Mesendoderm (in vitro differentiated cells): ENCODE measurements at regions not wholly inside any gene's neighbourhood (a gene's known extent, or its start where the extent isn't known, plus 50 kb on each side); places are given as distances from the start of the nearest gene placed in this dataset.
"Not testable (repeated sequence)": the region's sequence is repeated elsewhere in the genome, so short reads cannot be mapped to it uniquely, and the experiment has no call there.

Source experiments
- DNase-seq: peaks from one replicate; pipeline ENCODE4 v3.0.0; 2013
- H2AK5ac ChIP-seq: 2 replicates; pipeline ENCODE4 v1.6.1; 2013; ENCODE audit warnings: low read length, inconsistent platforms
- H2BK120ac ChIP-seq: 2 replicates; pipeline ENCODE4 v1.6.1; 2013; ENCODE audit warnings: low read depth, mild to moderate bottlenecking, low read length, moderate library complexity, mixed read lengths
- H2BK15ac ChIP-seq: replicated peaks from 2 replicates; pipeline ENCODE4 v1.6.1; 2013; ENCODE audit warnings: low read depth, mild to moderate bottlenecking, moderate library complexity
- H2BK5ac ChIP-seq: 2 replicates; pipeline ENCODE4 v1.6.1; 2013; ENCODE audit warnings: low read length, inconsistent platforms
- H3K18ac ChIP-seq: 2 replicates; pipeline ENCODE4 v1.6.1; 2013; ENCODE audit warnings: mild to moderate bottlenecking, low read length, mixed read lengths
- H3K23ac ChIP-seq: one replicate; pipeline ENCODE4 v1.6.1; 2013; ENCODE audit warnings: low read length
- H3K27ac ChIP-seq: 2 replicates; pipeline ENCODE4 v1.5.1; 2013; ENCODE audit warnings: low read depth, mild to moderate bottlenecking, inconsistent platforms, low read length, moderate library complexity
- H3K27me3 ChIP-seq: 2 replicates; pipeline ENCODE4 v1.6.1; 2013; ENCODE audit warnings: low read length, control low read depth, mild to moderate bottlenecking, inconsistent platforms; ENCODE audit not compliant: insufficient read depth, poor library complexity
- H3K36me3 ChIP-seq: 2 replicates; pipeline ENCODE4 v1.6.1; 2013; ENCODE audit warnings: low read length, inconsistent platforms; ENCODE audit not compliant: control insufficient read depth, insufficient read depth
- H3K4ac ChIP-seq: one replicate; pipeline ENCODE4 v1.6.1; 2013; ENCODE audit warnings: low read depth, mild to moderate bottlenecking, low read length, moderate library complexity
- H3K4me1 ChIP-seq: 2 replicates; pipeline ENCODE4 v1.6.1; 2013; ENCODE audit warnings: low read depth, low read length, inconsistent platforms; ENCODE audit not compliant: control insufficient read depth
- H3K4me2 ChIP-seq: 2 replicates; pipeline ENCODE4 v1.6.1; 2013; ENCODE audit warnings: low read length
- H3K4me3 ChIP-seq: 2 replicates; pipeline ENCODE4 v1.5.1; 2013; ENCODE audit warnings: mild to moderate bottlenecking, low read length
- H3K56ac ChIP-seq: one replicate; pipeline ENCODE4 v1.6.1; 2013; ENCODE audit warnings: low read length
- H3K79me1 ChIP-seq: 2 replicates; pipeline ENCODE4 v1.6.1; 2013; ENCODE audit warnings: low read length, inconsistent platforms
- H3K79me2 ChIP-seq: 2 replicates; pipeline ENCODE4 v1.6.1; 2013; ENCODE audit warnings: mild to moderate bottlenecking, low read length; ENCODE audit not compliant: control insufficient read depth, insufficient read depth
- H3K9ac ChIP-seq: 2 replicates; pipeline ENCODE4 v1.6.1; 2013; ENCODE audit warnings: low read length, inconsistent platforms
- H4K5ac ChIP-seq: one replicate; pipeline ENCODE4 v1.6.1; 2013; ENCODE audit warnings: low read length
- H4K8ac ChIP-seq: one replicate; pipeline ENCODE4 v1.6.1; 2013; ENCODE audit warnings: low read depth, mild to moderate bottlenecking, control low read depth, low read length, moderate library complexity
- WGBS: extraction: QIAGEN DNeasy Blood & Tissue Kit; methylation state at CpG from one replicate; pipeline ENCODE4 v1.1.7; 2013; ENCODE audit warnings: low lambda C conversion rate, missing lambda C conversion rate; ENCODE audit not compliant: insufficient coverage; ENCODE audit errors: extremely low coverage; 5-methylcytosine and 5-hydroxymethylcytosine counted together

DNA sequence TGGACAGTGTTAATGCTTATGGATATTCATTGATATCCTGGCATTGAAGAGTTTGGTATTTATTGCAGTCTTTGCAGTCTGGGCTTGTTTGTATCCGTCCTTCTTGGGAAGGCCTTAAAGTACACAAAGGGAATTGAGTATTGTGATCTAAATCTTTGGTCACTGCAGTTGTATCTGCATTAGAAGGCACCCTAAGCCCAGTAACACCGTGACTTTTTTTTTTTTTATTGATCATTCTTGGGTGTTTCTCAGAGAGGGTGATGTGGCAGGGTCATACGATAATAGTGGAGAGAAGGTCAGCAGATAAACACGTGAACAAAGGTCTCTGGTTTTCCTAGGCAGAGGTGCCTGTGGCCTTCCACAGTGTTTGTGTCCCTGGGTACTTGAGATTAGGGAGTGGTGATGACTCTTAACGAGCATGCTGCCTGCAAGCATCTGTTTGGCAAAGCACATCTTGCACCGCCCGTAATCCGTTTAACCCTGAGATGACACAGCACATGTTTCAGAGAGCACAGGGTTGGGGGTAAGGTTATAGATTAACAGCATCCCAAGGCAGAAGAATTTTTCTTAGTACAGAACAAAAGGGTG, 258.0 kb downstream of the HAPSTR1 start:
- not testable (repeated sequence) for H4K8ac ChIP-seq, H3K23ac ChIP-seq, H2BK120ac ChIP-seq, H3K18ac ChIP-seq, H3K4me3 ChIP-seq, H4K5ac ChIP-seq, DNase-seq, H3K79me1 ChIP-seq, H3K4me2 ChIP-seq, H2BK15ac ChIP-seq, H2BK5ac ChIP-seq, H3K9ac ChIP-seq, H3K79me2 ChIP-seq, H3K36me3 ChIP-seq, H3K27ac ChIP-seq, H3K4ac ChIP-seq, H3K4me1 ChIP-seq, H2AK5ac ChIP-seq, H3K56ac ChIP-seq, H3K27me3 ChIP-seq
- no CpG with 5 or more reads among the region's 8 CpGs for WGBS

DNA sequence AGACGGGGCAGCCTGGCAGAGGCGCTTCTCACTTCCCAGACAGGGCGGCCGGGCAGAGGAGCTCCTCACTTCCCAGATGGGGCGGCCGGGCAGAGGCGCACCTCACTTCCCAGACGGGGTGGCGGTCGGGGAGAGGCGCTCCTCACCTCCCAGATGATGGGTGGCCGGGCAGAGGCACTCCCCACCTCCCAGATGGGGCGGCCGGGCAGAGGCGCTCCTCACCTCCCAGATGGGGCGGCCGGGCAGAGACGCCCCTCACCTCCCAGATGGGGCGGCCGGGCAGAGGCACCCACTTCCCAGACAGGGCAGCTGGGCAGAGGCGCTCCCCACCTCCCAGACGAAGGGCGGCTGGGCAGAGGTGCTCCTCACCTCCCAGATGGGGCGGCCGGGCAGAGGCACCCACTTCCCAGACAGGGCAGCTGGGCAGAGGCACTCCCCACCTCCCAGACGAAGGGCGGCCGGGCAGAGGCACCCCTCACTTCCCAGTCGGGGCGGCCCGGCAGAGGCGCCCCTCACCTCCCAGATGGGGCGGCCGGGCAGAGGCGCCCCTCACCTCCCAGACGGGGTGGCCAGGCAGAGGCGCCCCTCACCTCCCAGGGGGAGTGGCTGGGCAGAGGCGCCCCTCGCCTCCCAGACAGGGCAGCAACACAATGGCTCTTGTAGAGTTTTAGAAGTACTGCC, 258.8 kb downstream of the HAPSTR1 start:
- not testable (repeated sequence) for H2BK120ac ChIP-seq, H3K4me3 ChIP-seq, H3K18ac ChIP-seq, H2AK5ac ChIP-seq, H3K27ac ChIP-seq, H3K56ac ChIP-seq, H3K4ac ChIP-seq, H4K8ac ChIP-seq, H2BK15ac ChIP-seq, H3K23ac ChIP-seq, H3K27me3 ChIP-seq, H4K5ac ChIP-seq, H3K79me2 ChIP-seq, DNase-seq, H3K4me1 ChIP-seq, H3K4me2 ChIP-seq, H3K79me1 ChIP-seq, H3K36me3 ChIP-seq, H3K9ac ChIP-seq, H2BK5ac ChIP-seq
- WGBS, result no CpG with 5 or more reads among the region's 39 CpGs

DNA sequence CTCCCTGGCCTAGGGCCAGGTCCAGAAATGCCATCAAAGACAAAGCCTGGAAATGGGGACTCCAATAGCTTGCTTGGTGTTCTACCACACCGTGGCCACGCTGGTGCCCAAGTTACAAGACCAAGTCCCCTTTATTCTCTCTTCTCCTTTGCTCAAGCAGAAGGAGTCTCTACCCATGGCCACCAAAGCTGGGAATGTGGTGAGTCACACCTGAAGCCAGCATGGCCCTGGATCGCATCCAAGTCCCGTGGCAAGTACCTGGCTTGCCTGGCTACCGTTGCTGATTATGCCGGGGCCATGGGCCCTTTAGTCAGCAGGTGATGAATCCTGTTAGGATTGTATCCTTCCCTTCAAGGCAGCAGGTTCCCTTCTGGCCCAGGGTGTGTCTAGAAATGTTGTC, 260.0 kb downstream of the HAPSTR1 start:
- no peak overlapping the region for H2BK5ac ChIP-seq
- WGBS, result no CpG with 5 or more reads among the region's 6 CpGs

DNA sequence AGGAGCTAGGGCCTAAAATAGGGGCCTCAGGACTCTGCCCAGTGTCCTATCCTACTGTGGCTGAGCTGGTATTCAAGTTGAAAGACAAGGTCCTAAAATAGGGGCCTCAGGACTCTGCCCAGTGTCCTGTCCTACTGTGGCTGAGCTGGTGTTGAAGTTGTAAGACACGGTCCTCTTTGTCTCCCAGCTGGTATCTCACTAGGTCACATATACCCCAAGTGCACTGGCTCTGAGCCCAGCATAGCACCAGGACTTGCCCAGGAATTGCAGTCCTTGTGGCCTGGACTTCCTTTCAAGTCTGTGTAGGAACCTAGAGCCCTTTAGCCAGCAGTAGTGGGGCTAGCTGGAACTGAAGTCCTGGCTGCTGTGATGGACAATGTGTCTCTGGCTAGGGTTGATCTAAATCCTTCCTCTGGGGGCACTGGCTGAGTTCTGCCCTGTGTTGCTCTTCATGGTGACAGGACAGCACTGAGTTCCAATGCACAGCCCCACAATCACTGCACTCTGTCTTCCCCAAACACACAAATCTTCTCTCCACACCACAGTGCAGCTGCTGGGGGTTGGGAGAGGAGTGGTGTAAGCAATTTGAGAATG, 260.5 kb downstream of the HAPSTR1 start:
- no peak overlapping the region for H3K56ac ChIP-seq
- H3K79me1 ChIP-seq, result no peaks in the 10 kb centered on the region
- no peak overlapping the region for H2BK120ac ChIP-seq
- no peak overlapping the region for H2BK15ac ChIP-seq
- no peak for DNase-seq
- H4K8ac ChIP-seq, result no peak overlapping the region
- H3K23ac ChIP-seq, result no peak overlapping the region
- H2AK5ac ChIP-seq, result no peak overlapping the region
- H2BK5ac ChIP-seq, result no peak overlapping the region
- H3K27ac ChIP-seq, result no peak overlapping the region
- H3K27me3 ChIP-seq, result no peaks in the 10 kb centered on the region
- H4K5ac ChIP-seq, result no peak overlapping the region
- no peak overlapping the region for H3K4ac ChIP-seq
- H3K36me3 ChIP-seq, result no peaks in the 10 kb centered on the region
- H3K79me2 ChIP-seq, result no peaks in the 10 kb centered on the region
- no peaks in the 10 kb centered on the region for H3K4me1 ChIP-seq
- no CpG with 5 or more reads among the region's 1 CpG for WGBS
- H3K9ac ChIP-seq, result no peak overlapping the region
- no peak overlapping the region for H3K4me2 ChIP-seq
- no peak overlapping the region for H3K18ac ChIP-seq
- H3K4me3 ChIP-seq, result no peak overlapping the region

More for the DNA sequence above, 260.0 kb downstream of the HAPSTR1 start:
- no peak overlapping the region for H3K27ac ChIP-seq
- no peak overlapping the region for H3K9ac ChIP-seq
- no peak overlapping the region for H3K4me3 ChIP-seq
- H3K23ac ChIP-seq, result no peak overlapping the region
- H3K18ac ChIP-seq, result no peak overlapping the region
- H3K56ac ChIP-seq, result no peak overlapping the region
- H2BK120ac ChIP-seq, result no peak overlapping the region
- no peak overlapping the region for H3K4me2 ChIP-seq
- H4K5ac ChIP-seq, result no peak overlapping the region
- H2BK15ac ChIP-seq, result no peak overlapping the region
- H3K79me1 ChIP-seq, result no peaks in the 10 kb centered on the region
- no peak overlapping the region for H2AK5ac ChIP-seq
- no peaks in the 10 kb centered on the region for H3K36me3 ChIP-seq
- no peaks in the 10 kb centered on the region for H3K27me3 ChIP-seq
- H4K8ac ChIP-seq, result no peak overlapping the region
- H3K4me1 ChIP-seq, result no peaks in the 10 kb centered on the region
- no peaks in the 10 kb centered on the region for H3K79me2 ChIP-seq
- H3K4ac ChIP-seq, result no peak overlapping the region
- no peak for DNase-seq

DNA sequence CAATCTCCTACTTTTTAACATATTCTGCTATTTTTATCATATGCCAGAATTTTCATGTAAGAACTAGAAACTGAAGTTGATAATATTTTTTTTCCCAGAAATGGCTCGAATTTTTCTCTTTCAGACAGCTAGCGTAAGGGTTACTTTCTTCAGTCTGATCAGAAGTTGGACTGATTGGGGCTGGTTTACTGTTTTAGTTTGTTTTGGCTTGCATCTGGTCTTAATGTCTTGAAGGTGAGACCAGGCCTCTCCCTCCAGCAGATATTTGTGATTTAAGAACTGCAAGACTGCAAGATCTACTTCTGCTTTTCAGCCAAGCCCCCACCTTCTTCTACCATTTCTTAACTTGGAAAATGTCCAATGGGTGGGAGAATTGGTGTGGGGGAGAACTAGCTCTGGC, 266.4 kb downstream of the HAPSTR1 start:
- Histone ChIP-seq H3K4me1 (no peaks in the 10 kb centered on the region), H3K4me2 (no peak overlapping the region), H3K27ac (no peak overlapping the region), H3K23ac (no peak overlapping the region), H4K5ac (no peak overlapping the region), H3K27me3 (no peaks in the 10 kb centered on the region), H3K79me2 (no peaks in the 10 kb centered on the region), H3K36me3 (no peaks in the 10 kb centered on the region), H3K4me3 (no peak overlapping the region), H3K9ac (no peak overlapping the region), H2BK15ac (no peak overlapping the region), H2BK120ac (no peak overlapping the region), H3K4ac (no peak overlapping the region), H3K56ac (no peak overlapping the region), H2BK5ac (no peak overlapping the region), H3K79me1 (no peaks in the 10 kb centered on the region), H3K18ac (no peak overlapping the region), H4K8ac (no peak overlapping the region), H2AK5ac (no peak overlapping the region)
- no peak for DNase-seq
- no CpG with 5 or more reads among the region's 2 CpGs for WGBS
